ENCODE measurements at regions not wholly inside any gene's neighbourhood (a gene's known extent, or its start where the extent isn't known, plus 50 kb on each side); places are given as distances from the start of the nearest gene placed in this dataset.

DNA sequence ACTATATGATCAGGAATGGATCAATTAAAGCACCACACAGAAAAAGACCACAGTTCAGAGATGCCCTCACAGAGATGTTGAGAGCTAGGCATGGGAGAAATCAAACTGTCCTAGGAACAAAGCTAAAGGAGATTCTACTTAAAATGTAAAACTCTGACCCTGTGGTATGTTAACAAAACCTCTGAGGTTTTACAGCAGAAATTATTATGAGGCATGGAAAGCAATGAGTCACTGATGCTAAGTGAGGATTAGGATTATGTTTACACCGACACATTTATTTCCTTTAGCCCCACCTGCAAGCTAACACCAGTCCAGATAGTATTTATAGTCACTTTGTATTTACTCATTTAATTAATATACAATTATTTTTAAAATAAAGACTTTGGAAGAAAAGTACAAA lies 1242.2 kb downstream of the OTOL1 start:
- Histone ChIP-seq H3K9ac (ENCODE audit: insufficient read depth in 1 of 2, low read length in 2 of 2) (no peak overlapping the region), H3K27ac (ENCODE audit: low read depth in 1 of 2, low read length in 1 of 2) (no peak overlapping the region), H3K4me1 (ENCODE audit: control insufficient read depth in 5 of 5, insufficient read depth in 5 of 5, low read length in 5 of 5) (no peaks in the 10 kb centered on the region), H3K27me3 (ENCODE audit: control insufficient read depth in 3 of 3, insufficient read depth in 3 of 3, low read length in 2 of 3) (no peaks in the 10 kb centered on the region), H3K9me3 (ENCODE audit: control insufficient read depth in 4 of 4, insufficient read depth in 3 of 4, low read length in 3 of 4) (no peaks in the 10 kb centered on the region), H3K36me3 (ENCODE audit: control insufficient read depth in 4 of 4, insufficient read depth in 4 of 4, low read length in 4 of 4) (no peaks in the 10 kb centered on the region), H3K4me3 (no peak overlapping the region)
- TF ChIP-seq, protein P1, sequence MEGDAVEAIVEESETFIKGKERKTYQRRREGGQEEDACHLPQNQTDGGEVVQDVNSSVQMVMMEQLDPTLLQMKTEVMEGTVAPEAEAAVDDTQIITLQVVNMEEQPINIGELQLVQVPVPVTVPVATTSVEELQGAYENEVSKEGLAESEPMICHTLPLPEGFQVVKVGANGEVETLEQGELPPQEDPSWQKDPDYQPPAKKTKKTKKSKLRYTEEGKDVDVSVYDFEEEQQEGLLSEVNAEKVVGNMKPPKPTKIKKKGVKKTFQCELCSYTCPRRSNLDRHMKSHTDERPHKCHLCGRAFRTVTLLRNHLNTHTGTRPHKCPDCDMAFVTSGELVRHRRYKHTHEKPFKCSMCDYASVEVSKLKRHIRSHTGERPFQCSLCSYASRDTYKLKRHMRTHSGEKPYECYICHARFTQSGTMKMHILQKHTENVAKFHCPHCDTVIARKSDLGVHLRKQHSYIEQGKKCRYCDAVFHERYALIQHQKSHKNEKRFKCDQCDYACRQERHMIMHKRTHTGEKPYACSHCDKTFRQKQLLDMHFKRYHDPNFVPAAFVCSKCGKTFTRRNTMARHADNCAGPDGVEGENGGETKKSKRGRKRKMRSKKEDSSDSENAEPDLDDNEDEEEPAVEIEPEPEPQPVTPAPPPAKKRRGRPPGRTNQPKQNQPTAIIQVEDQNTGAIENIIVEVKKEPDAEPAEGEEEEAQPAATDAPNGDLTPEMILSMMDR (IDR thresholded peaks at IDR 0.05; ENCODE audit: control extremely low read depth, extremely low read depth): no peak
- WGBS, 2 donors: 84 to 89% methylated on average over 1 of the region's 1 CpG
- ATAC-seq (ENCODE audit: insufficient read depth, low FRiP score) (no peak), DNase-seq (no peak)

DNA sequence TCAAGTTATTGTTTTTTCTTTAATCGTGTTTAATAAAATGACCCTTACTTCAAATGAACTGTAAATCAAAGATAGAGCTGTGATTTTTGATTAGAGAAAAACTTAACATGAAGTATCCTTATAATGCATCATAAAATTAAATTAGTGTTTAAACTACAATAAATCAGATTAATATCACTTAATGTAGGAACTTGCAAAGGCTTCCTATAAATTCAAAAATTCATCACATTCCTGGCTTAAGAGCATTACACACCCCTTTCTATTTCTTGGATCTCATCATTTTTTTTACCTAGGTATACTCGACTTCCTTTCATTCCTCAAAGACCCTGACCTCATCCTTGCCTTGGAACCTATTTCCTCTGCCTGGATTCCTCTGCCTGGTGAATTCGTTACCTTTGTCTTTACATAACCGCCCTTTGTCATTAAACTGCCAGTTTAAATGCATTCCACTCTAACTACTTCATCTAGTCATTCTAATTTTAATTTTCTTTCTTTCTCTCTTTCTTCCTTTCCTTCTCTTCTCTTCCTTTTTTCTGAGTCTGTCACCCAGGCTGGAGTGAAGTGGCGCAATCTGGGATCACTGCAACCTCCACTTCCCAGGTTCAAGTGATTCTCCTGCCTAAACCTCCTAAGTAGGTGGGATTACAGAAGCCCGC lies 1244.5 kb downstream of the OTOL1 start:
- Histone ChIP-seq H3K36me3 (ENCODE audit: control insufficient read depth in 4 of 4, insufficient read depth in 4 of 4, low read length in 4 of 4) (no peaks in the 10 kb centered on the region), H3K27ac (ENCODE audit: low read depth in 1 of 2, low read length in 1 of 2) (no peak overlapping the region), H3K27me3 (ENCODE audit: control insufficient read depth in 3 of 3, insufficient read depth in 3 of 3, low read length in 2 of 3) (no peaks in the 10 kb centered on the region), H3K4me1 (ENCODE audit: control insufficient read depth in 5 of 5, insufficient read depth in 5 of 5, low read length in 5 of 5) (no peaks in the 10 kb centered on the region), H3K9me3 (ENCODE audit: control insufficient read depth in 4 of 4, insufficient read depth in 3 of 4, low read length in 3 of 4) (no peaks in the 10 kb centered on the region), H3K9ac (ENCODE audit: insufficient read depth in 1 of 2, low read length in 2 of 2) (no peak overlapping the region), H3K4me3 (no peak overlapping the region)
- 80 to 85% methylated on average over 6 of the region's 6 CpGs for WGBS, 2 donors
- TF ChIP-seq, protein P1 (IDR thresholded peaks at IDR 0.05; ENCODE audit: control extremely low read depth, extremely low read depth): no peak
- DNase-seq: no peak
- no peak for ATAC-seq (ENCODE audit: insufficient read depth, low FRiP score)

DNA sequence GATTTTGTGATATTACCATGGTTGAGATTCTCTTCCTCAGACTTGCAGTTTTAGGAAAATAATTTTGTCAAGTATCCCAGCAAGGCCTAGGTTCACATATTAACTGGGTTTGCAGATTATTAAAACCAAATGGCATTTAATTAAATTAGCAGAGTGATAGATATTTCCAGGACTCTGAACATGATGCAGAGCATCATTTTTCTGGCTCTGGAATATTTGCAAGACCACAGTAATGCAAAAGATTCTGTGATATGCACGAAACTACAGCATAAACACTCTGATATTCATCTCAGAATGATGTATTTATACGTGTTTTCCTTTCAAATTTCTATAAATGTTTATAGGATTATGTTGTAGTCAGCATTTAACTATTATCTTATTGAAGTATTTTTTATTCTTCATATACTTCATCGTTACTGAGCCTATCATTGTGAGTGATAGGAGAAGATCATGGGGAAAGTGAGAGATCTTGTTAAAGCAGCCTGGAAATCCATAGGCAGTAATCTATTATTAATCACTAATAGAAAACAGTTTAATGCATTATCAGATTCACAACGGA lies 1245.6 kb downstream of the OTOL1 start:
- WGBS, 2 donors: 71 to 81% methylated on average over 4 of the region's 4 CpGs
- TF ChIP-seq, protein P1 (IDR thresholded peaks at IDR 0.05; ENCODE audit: control extremely low read depth, extremely low read depth): no peak
- DNase-seq: no peak
- Histone ChIP-seq H3K27ac (ENCODE audit: low read depth in 1 of 2, low read length in 1 of 2) (no peak overlapping the region), H3K27me3 (ENCODE audit: control insufficient read depth in 3 of 3, insufficient read depth in 3 of 3, low read length in 2 of 3) (no peaks in the 10 kb centered on the region), H3K36me3 (ENCODE audit: control insufficient read depth in 4 of 4, insufficient read depth in 4 of 4, low read length in 4 of 4) (no peaks in the 10 kb centered on the region), H3K9me3 (ENCODE audit: control insufficient read depth in 4 of 4, insufficient read depth in 3 of 4, low read length in 3 of 4) (no peaks in the 10 kb centered on the region), H3K4me1 (ENCODE audit: control insufficient read depth in 5 of 5, insufficient read depth in 5 of 5, low read length in 5 of 5) (no peaks in the 10 kb centered on the region), H3K9ac (ENCODE audit: insufficient read depth in 1 of 2, low read length in 2 of 2) (no peak overlapping the region), H3K4me3 (no peak overlapping the region)
- no peak for ATAC-seq (ENCODE audit: insufficient read depth, low FRiP score)

DNA sequence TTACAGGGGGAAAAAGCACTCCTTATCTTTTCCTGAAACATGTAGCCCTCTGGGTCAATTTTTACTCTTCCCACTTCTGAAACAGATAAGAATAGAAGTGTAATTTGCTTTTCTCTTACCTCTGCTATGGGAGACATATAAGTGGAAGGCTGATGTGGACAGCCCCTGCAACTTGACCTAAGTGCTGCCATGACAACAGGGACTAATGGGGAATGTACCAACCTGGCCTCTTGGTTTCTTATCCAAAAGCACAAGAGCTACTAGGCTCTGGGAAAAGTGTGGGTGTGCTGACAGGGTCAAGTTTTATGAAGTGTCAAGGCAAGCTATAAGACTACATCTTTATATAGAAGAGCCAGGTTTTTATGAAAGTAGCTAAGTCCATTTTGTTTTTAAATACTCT lies 1246.5 kb downstream of the OTOL1 start:
- H3K27me3 ChIP-seq (ENCODE audit: control insufficient read depth in 3 of 3, insufficient read depth in 3 of 3, low read length in 2 of 3): no peaks in the 10 kb centered on the region
- no peaks in the 10 kb centered on the region for H3K9me3 ChIP-seq (ENCODE audit: control insufficient read depth in 4 of 4, insufficient read depth in 3 of 4, low read length in 3 of 4)
- no peak overlapping the region for H3K4me3 ChIP-seq
- H3K36me3 ChIP-seq (ENCODE audit: control insufficient read depth in 4 of 4, insufficient read depth in 4 of 4, low read length in 4 of 4): no peaks in the 10 kb centered on the region
- no peak for ATAC-seq (ENCODE audit: insufficient read depth, low FRiP score)
- TF ChIP-seq, protein P1 (IDR thresholded peaks at IDR 0.05; ENCODE audit: control extremely low read depth, extremely low read depth): no peak
- DNase-seq: no peak
- no peaks in the 10 kb centered on the region for H3K4me1 ChIP-seq (ENCODE audit: control insufficient read depth in 5 of 5, insufficient read depth in 5 of 5, low read length in 5 of 5)
- H3K27ac ChIP-seq (ENCODE audit: low read depth in 1 of 2, low read length in 1 of 2): no peak overlapping the region
- H3K9ac ChIP-seq (ENCODE audit: insufficient read depth in 1 of 2, low read length in 2 of 2): no peak overlapping the region
